Stimulated activated CD8-positive, alpha-beta memory T cell treated with anti-CD3 and anti-CD28 coated beads, Interleukin-15, amount 100 ng/mL, for 4 hours (primary cell): ENCODE measurements at regions not wholly inside any gene's neighbourhood (a gene's known extent, or its start where the extent isn't known, plus 50 kb on each side); places are given as distances from the start of the nearest gene placed in this dataset.
"Not testable (repeated sequence)": the region's sequence is repeated elsewhere in the genome, so short reads cannot be mapped to it uniquely, and the experiment has no call there.

Experiments used
- DNase-seq, 2 donors: peaks; one replicate each; pipeline ENCODE4 v3.0.0-alpha.2; 2020; ENCODE audit warnings: low read depth in 2 of 2

- DNase-seq, result no peak
Observed at GRCh38 chr3:71928212-71928611, 143.3 kb upstream of the PROK2 start.

GRCh38 chr3:71927505-71928066 is 142.6 kb upstream of the PROK2 start:
- no peak for DNase-seq

- DNase-seq, result no peak
Observed at GRCh38 chr3:71926616-71927015, 141.7 kb upstream of the PROK2 start.

- DNase-seq, result no peak
Observed at GRCh38 chr3:71926262-71926600, 141.3 kb upstream of the PROK2 start.

DNA sequence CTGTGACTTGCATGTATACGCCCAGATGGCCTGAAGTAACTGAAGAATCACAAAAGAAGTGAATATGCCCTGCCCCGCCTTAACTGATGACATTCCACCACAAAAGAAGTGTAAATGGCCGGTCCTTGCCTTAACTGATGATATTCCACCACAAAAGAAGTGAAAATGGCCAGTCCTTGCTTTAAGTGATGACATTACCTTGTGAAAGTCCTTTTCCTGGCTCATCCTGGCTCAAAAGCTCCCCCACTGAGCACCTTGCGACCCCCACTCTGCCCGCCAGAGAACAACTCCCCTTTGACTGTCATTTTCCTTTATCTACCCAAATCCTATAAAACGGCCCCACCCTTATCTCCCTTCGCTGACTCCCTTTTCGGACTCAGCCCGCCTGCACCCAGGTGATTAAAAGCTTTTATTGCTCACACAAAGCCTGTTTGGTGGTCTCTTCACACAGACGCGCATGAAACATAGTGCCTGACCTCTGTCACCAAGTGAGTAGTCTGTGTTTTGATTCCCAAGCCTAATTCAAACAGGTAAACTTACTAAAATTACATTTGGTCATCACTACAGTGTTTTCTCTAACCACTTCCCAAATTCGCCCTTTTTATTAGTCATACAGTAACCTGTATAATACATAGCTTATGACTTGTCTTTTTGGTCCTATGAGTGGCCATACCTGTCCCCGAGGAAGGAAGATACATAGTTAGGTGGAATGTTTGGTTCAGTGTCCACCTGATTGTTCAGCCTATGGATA is 140.7 kb upstream of the PROK2 start:
- not testable (repeated sequence) for DNase-seq

DNA sequence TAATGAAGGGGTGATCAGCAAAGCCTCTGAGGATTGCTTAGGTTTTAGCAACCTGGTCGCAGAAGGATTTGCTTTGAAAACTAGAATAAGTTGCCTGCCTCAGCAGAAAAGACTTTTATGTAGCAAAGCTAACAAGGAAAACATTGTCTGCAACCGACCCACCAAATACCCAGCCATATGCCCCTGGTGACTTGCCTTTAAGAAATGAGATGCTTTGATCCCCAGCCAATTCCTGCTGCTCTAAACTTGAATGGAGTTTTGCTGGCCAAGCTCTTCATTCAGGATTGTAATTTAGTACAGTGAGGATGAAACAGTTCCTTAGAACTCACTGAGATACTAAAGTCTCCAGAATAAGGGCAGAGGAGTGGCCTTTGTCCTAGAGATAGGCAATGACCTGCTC is 139.8 kb upstream of the PROK2 start:
- no peak for DNase-seq

DNA sequence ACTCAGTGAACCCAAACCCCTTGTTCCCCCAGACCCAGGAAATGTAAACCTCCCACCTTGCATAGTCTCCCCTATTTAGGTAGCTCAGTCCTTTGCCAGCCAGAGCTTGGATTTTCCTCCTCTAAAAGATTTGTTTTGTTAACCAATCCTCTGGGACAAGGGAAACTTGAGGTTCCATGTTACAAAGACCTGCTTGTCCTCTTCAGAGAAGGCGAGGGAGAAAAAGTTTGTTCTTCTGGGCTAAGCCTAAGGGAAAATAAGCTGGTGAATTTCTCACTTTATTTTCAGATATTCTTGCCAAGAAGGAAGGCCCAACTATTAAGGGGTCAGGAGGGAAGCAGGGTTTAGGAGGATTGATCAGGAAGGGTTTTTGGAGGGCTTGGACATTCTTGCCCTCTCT is 136.1 kb upstream of the PROK2 start:
- no peak for DNase-seq

DNA sequence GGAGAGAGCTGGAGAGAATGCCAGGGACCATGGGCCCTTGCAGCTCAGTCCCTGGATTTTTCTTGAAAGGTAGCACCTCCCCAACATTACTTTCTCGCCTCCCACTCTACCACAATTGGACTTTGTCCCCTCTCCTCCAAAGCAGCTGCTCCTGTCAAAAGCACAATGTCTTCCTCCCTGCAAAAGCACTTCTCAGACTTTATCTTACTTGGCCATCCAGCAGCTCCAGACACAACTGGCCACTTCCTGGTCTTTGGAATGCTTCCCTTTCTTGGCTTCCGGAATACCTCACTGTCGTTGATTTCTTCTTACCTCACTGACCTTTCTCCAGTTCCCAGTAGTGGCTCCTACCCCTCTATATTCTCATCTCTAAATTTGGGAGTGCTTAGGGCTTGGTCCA is 134.6 kb upstream of the PROK2 start:
- no peak for DNase-seq

DNA sequence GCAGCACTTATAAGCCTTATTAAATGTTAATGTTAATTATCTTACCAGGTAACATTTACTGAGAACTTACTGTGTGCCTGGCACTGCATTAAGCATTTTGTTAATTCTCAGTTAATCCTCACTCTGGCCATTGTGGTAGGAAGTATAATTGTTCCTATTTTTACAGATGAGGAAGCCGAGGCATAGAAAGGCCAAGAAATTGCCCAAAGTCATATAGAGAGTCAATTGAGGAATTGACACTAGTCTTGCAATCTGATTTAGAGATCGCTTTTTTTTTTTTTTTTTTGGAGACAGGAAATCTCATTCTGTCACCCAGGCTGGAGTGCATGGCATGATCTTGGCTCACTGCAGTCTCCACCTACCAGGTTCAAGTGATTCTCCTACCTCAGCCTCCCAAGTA is 132.6 kb upstream of the PROK2 start:
- no peak for DNase-seq

GRCh38 chr3:71916747-71917369 is 131.9 kb upstream of the PROK2 start:
- no peak for DNase-seq

GRCh38 chr3:71912839-71913495 is 128.0 kb upstream of the PROK2 start:
- DNase-seq, result no peak

DNA sequence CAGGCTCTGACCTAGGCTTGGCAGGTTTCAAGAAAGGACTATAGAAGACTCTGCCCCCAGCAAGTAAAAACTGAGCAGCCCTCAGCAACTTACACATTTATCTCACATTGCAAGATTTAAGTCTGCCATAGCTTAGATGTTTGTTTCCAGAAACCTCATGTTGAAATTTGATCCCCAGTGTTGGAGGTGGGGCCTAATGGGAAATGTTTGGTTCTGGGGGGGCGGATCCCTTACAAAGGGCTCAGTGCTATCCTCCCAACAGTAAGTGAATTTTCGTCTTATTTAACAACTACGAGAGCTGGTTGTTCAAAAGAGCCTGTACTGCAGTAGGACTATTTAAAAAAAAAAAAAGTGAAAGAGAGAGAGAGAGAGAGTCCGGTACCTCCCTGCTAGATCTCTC is 125.2 kb upstream of the PROK2 start:
- DNase-seq, result no peak

GRCh38 chr3:71907996-71908395 is 123.0 kb upstream of the PROK2 start:
- DNase-seq, result no peak

DNA sequence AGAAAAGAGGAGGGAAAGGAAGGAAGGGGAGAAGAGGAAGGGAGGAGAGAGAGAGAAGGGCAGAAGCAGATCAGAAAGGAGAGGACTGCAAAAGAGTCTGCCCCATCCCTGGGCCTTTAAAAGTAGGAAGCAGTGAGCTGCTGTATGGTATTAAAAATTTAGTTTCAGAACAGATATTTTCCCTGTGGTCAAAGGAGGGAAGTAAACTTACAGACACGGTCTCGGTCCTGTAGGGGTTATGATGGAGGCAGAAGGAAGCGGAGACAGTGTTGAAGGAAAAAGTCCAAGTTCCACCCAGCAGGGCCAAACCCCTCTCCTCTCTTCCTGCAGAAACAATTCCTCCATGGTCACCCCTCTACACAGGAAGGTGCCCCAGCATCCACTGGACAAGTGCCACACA is 122.0 kb upstream of the PROK2 start:
- DNase-seq, result no peak

DNA sequence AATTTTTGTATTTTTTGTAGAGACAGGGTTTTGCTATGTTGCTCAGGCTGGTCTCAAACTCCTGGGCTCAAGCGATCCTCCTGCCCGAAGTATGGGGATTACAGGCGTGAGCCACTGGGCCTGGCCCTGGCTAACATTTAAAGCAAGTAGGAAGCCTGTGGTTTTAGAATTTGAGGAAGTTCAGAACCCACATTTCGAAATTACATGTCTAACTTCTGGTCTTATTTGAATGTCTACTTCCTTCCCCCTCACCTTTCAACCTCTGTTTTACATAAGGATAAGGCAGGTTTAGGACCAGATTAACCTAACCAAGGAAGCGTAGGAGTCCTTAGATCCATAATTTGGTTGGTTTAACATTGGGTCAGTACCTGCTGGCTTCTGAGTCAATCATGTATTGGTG is 120.5 kb upstream of the PROK2 start:
- no peak for DNase-seq

DNA sequence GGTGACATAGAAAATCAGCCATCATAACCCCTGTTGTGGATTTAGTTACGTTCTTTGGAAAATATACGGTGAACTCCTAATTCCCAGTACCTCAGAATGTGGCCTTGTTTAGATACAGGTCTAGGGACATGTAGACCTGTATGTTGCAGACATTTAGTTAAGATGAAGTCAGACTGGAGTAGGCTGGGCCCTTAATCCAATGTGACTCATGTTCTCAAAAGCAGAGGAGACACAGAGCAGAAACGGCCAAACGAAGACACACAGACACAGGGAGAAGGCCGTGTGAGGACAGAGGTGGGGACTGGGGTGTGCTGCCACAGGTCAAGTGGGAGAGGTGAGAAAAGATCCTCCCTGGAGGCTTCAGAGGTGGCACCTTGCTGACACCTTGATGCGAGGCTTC is 119.0 kb upstream of the PROK2 start:
- no peak for DNase-seq

- DNase-seq, result no peak
Observed at GRCh38 chr3:71903112-71903495, 118.2 kb upstream of the PROK2 start.

GRCh38 chr3:71902258-71903111 is 117.5 kb upstream of the PROK2 start:
- no peak for DNase-seq

GRCh38 chr3:71901645-71902044 is 116.7 kb upstream of the PROK2 start:
- no peak for DNase-seq

DNA sequence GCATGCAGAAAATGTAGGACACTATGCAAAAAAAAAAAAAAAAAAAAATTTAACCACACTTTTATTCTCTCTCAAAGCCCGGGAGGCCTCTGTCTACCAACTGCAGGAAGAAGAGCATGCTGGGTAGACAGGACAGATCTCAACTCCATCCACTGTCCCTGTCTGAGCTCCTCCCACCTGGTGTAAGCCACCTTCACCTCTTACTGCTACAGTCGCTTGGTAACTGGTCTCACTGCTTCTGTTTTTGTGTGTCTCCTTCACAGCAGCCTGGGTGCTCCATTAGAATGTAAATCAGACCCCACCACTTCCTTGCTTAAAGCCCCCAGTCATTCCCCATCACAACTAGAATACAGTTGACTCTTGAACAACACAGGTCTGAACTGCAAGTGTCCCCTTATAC is 115.1 kb upstream of the PROK2 start:
- no peak for DNase-seq

DNA sequence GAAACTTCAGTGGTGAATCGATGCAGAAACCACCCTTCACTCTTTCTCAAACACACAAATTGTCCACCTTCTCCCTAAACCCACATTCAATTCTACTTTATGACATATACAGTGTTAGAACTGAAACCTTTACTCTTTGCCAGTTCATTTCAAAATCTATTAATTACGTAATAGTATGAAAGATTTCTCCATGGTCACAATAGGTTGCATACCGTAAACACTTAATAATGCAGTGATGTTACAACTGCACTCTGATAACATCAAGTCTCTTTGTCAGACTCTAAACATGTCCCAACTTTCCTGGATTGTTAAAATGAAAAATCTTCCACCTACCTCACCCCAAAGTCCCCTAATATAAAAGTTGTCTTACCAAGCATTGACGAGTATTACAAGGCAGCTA is 111.8 kb upstream of the PROK2 start:
- no peak for DNase-seq
